Testis (tissue), 2 donors: ENCODE measurements at regions not wholly inside any gene's neighbourhood (a gene's known extent, or its start where the extent isn't known, plus 50 kb on each side); places are given as distances from the start of the nearest gene placed in this dataset.

Experiments
- DNase-seq: peaks from one replicate; pipeline ENCODE4 v3.0.0-alpha.2; 2019
- H3K27ac ChIP-seq, 2 donors: fragments of 200-600 bp; sonication (generic); one replicate each; pipeline ENCODE4 v1.5.1; 2019
- H3K27me3 ChIP-seq: fragments of 200-600 bp; sonication (generic); one replicate; pipeline ENCODE4 v1.5.1; 2019
- H3K36me3 ChIP-seq: fragments of 200-600 bp; sonication (generic); one replicate; pipeline ENCODE4 v1.5.1; 2017; ENCODE audit warnings: low read depth; ENCODE audit errors: missing control alignments
- H3K4me1 ChIP-seq: fragments of 200-600 bp; sonication (generic); one replicate; pipeline ENCODE4 v1.5.1; 2019
- H3K4me3 ChIP-seq, 2 donors: fragments of 200-600 bp; sonication (generic); one replicate each; pipeline ENCODE4 v1.5.1; 2017 to 2019
- H3K9me3 ChIP-seq: fragments of 200-600 bp; sonication (generic); one replicate; pipeline ENCODE4 v1.5.1; 2017
- POLR2A ChIP-seq: fragments of 450-650 bp; IDR thresholded peaks from one replicate; pipeline ENCODE4 v1.6.1; 2017; ENCODE audit warnings: antibody characterized with exemption, mild to moderate bottlenecking, moderate library complexity
- WGBS, 2 donors: methylation state at CpG; one replicate each; pipeline ENCODE4 v1.1.5; 2018; 5-methylcytosine and 5-hydroxymethylcytosine counted together
- intact Hi-C: fragments of 100-400 bp; cut with DNase I; formaldehyde crosslinking; loops from one replicate; pipeline ENCODE4 v1.15.1; 2023; ENCODE audit warnings: low total_unique reads
- TF ChIP-seq, protein P1 (sequence below), 3 experiments: fragments of 450-650 bp in 2 of 3; fragments of 200-600 bp in 1 of 3; sonication (generic) in 1 of 3; IDR thresholded peaks; one replicate each; pipeline ENCODE4 v1.5.1; 2016 to 2019; ENCODE audit warnings: antibody characterized with exemption in 3 of 3, mild to moderate bottlenecking in 2 of 3, moderate library complexity in 1 of 3

DNA sequence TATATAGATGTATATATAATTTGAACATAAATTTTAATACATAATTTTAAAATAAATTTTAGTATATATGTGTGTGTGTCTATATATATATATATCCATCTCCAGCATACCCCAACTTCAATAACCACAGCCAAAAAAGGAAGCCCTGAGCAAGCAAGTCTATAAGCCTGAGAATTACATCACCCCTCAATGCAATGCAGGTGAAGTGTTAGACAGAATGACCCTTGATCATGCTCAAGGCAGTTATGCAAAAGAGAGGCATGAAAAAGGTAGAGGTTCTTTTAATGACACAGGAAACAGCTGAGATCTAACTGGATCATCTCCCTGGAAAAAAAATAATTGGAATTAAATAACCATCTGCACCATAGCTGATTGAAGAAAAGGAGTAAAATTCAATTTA lies 557.9 kb upstream of the ANO5 start:
- intact Hi-C loops, result no loop called here
- no peak overlapping the region for H3K27ac ChIP-seq
- no peaks in the 10 kb centered on the region for H3K36me3 ChIP-seq
- TF ChIP-seq, protein P1, sequence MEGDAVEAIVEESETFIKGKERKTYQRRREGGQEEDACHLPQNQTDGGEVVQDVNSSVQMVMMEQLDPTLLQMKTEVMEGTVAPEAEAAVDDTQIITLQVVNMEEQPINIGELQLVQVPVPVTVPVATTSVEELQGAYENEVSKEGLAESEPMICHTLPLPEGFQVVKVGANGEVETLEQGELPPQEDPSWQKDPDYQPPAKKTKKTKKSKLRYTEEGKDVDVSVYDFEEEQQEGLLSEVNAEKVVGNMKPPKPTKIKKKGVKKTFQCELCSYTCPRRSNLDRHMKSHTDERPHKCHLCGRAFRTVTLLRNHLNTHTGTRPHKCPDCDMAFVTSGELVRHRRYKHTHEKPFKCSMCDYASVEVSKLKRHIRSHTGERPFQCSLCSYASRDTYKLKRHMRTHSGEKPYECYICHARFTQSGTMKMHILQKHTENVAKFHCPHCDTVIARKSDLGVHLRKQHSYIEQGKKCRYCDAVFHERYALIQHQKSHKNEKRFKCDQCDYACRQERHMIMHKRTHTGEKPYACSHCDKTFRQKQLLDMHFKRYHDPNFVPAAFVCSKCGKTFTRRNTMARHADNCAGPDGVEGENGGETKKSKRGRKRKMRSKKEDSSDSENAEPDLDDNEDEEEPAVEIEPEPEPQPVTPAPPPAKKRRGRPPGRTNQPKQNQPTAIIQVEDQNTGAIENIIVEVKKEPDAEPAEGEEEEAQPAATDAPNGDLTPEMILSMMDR (IDR thresholded peaks at IDR 0.05), result no peak
- TF ChIP-seq POLR2A, result no peak
- H3K4me1 ChIP-seq, result no peaks in the 10 kb centered on the region
- H3K9me3 ChIP-seq, result no peaks in the 10 kb centered on the region
- no peaks in the 10 kb centered on the region for H3K27me3 ChIP-seq
- no peak for DNase-seq
- no peak overlapping the region for H3K4me3 ChIP-seq

DNA sequence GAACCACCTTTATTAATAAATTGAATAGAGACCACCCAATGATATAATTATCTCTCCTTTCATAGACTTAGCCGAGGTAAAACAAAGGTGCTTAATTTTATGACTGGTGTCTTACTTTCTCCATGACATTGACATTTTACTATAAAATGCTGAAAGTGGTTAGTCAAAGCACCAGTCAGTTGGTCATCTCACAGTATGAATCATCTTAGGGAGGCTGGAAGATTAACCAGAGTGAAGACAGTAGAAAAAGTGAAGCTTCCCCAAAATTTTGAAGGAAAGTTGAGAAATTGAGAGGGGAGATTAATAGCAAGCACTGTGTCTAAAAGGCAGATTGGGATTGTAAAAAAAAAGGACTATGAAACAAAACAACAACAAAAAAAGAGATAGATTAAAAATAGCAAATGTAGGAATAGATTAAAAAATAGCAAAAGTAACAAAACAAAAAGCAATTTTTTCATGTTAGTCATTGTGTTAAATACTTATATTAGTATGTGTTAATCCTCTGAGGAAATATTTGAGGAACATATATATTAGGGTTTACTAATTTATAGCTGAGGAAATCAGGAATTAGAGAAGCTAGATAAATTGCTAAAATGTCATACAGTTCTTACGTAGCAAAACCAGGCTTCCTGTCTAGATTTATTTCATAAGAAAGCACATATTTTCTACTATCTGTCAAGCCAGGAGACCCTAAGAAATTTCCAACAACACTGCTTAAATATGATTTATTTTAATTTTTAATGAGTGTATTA lies 557.3 kb upstream of the ANO5 start:
- DNase-seq, result no peak
- no peaks in the 10 kb centered on the region for H3K9me3 ChIP-seq
- H3K4me3 ChIP-seq, result no peak overlapping the region
- H3K27ac ChIP-seq, result no peak overlapping the region
- H3K4me1 ChIP-seq, result no peaks in the 10 kb centered on the region
- no peaks in the 10 kb centered on the region for H3K27me3 ChIP-seq
- TF ChIP-seq, protein P1 (IDR thresholded peaks at IDR 0.05), result no peak
- no peak for TF ChIP-seq POLR2A
- 55 to 61% methylated on average over 2 of the region's 2 CpGs for WGBS, 2 donors
- intact Hi-C loops, result no loop called here
- no peaks in the 10 kb centered on the region for H3K36me3 ChIP-seq

DNA sequence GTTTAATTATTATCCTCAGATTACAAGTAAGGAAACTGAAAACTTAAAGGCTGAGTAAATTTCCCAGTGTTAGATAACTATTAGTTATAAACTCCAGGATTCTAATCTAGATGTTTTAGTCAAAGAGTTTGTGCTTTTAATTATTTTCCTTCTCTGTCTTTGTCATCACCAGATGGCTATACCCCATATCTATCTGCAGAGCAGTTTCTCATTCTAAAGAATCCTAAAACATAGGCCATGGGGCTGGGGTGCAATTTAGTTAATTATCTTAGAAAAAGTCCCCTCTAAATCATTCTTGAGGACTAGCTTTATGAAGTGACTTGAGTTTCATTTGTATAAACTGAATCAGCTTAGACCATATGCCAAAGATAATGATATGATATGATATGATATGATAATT lies 556.3 kb upstream of the ANO5 start:
- H3K4me3 ChIP-seq, result no peak overlapping the region
- H3K9me3 ChIP-seq, result no peaks in the 10 kb centered on the region
- H3K4me1 ChIP-seq, result no peaks in the 10 kb centered on the region
- TF ChIP-seq, protein P1 (IDR thresholded peaks at IDR 0.05), result no peak
- TF ChIP-seq POLR2A, result no peak
- no peaks in the 10 kb centered on the region for H3K36me3 ChIP-seq
- H3K27me3 ChIP-seq, result no peaks in the 10 kb centered on the region
- no peak overlapping the region for H3K27ac ChIP-seq
- intact Hi-C loops, result no loop called here
- DNase-seq, result no peak

DNA sequence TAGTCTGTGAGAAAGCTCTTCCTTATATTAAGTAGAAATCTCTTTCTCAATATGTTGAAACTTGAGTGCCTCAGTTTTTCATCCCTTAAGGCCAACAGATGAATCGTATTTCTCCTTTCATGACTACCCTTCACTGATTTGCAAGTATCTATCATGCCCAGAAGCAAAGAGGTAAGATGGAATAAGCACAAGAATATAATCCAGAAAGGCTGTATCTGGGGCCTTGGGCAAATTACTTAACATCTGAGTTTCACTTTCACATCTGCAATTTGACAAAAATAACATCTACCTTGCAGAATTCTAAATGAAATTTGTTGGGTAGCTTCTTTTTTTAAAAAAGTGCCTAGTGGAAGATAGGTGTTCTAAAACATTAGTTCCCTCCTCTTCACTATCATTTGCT lies 552.4 kb upstream of the ANO5 start:
- 79 to 92% methylated on average over 1 of the region's 1 CpG for WGBS, 2 donors
- Histone ChIP-seq H3K27ac (no peak overlapping the region), H3K4me1 (no peaks in the 10 kb centered on the region), H3K4me3 (no peak overlapping the region), H3K9me3 (no peaks in the 10 kb centered on the region), H3K27me3 (no peaks in the 10 kb centered on the region), H3K36me3 (no peaks in the 10 kb centered on the region)
- no peak for DNase-seq
- intact Hi-C loops, result no loop called here
- TF ChIP-seq, protein P1 (IDR thresholded peaks at IDR 0.05), result no peak
- no peak for TF ChIP-seq POLR2A

DNA sequence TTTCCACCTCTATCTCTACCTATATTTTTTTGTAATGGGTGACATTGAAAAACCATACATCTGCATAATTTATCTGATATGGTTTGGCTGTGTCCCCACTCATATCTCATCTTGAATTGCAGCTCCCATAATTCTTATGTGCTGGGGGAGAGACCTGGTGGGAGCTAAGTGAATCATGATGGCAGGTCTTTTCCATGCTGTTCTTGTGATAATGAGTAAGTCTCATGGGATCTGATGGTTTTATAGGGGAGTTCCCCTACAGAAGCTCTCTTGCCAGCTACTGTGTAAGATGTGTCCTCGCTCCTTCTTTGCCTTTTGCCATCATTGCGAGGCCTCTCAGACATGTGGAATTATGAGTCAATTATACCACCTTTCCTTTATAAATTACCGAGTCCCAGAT lies 551.0 kb upstream of the ANO5 start:
- 87 to 96% methylated on average over 3 of the region's 3 CpGs for WGBS, 2 donors
- TF ChIP-seq POLR2A, result no peak
- TF ChIP-seq, protein P1 (IDR thresholded peaks at IDR 0.05), result no peak
- intact Hi-C loops, result no loop called here

More for the DNA sequence above, 551.0 kb upstream of the ANO5 start:
- Histone ChIP-seq H3K9me3 (no peaks in the 10 kb centered on the region), H3K4me3 (no peak overlapping the region), H3K4me1 (no peaks in the 10 kb centered on the region), H3K27ac (no peak overlapping the region), H3K27me3 (no peaks in the 10 kb centered on the region), H3K36me3 (no peaks in the 10 kb centered on the region)
- DNase-seq, result no peak
